ENCODE measurements at regions not wholly inside any gene's neighbourhood (a gene's known extent, or its start where the extent isn't known, plus 50 kb on each side); places are given as distances from the start of the nearest gene placed in this dataset.

DNA sequence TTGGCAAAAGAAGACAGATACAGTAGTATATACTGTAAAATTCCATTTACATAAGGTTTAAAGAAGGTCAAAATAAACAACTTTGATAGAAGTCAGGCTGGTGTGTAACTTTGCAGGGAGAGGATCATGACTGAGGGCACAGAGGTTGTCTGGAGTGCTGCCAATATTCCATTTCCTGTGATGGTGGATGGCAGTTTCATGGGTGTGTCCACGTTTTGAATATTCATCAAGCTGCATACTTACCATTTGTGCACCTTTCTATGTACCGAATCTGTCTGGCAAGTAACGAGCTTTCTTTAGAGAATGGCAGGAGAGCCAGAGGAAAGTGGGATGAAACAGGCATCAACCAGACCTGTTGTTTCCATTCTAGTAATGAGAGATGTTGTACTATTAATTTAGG is 420.5 kb upstream of the HTR2A start:
- 62 to 77% methylated on average over 3 of the region's 3 CpGs for WGBS, 2 donors
- no peak for TF ChIP-seq POLR2A (IDR thresholded peaks at IDR 0.05)
- TF ChIP-seq CTCF (IDR thresholded peaks at IDR 0.05) = no peak
- no peak for TF ChIP-seq POLR2AphosphoS5 (IDR thresholded peaks at IDR 0.05)
- no peak for TF ChIP-seq EP300 (IDR thresholded peaks at IDR 0.05)

GRCh38 chr13:47310401-47310800 is 413.5 kb upstream of the HTR2A start:
- no peak for DNase-seq
- H3K4me1 ChIP-seq = peaks cover 0 to 14% (median 2%) of the 10 kb centered on the region in 4 donors
- no peak overlapping the region for H3K27ac ChIP-seq
- WGBS, 2 donors = 39 to 58% methylated on average over 1 of the region's 1 CpG
- no peaks in the 10 kb centered on the region for H3K36me3 ChIP-seq
- H3K27me3 ChIP-seq = no peaks in the 10 kb centered on the region
- H3K4me3 ChIP-seq = no peak overlapping the region
- intact Hi-C loops (cut with DNase I) = no loop called here
- no peak for TF ChIP-seq EP300 (IDR thresholded peaks at IDR 0.05)
- TF ChIP-seq CTCF (IDR thresholded peaks at IDR 0.05) = no peak
- no peak for TF ChIP-seq POLR2A (IDR thresholded peaks at IDR 0.05)
- TF ChIP-seq POLR2AphosphoS5 (IDR thresholded peaks at IDR 0.05) = no peak
- H3K9me3 ChIP-seq = peaks cover 0 to 5% (median 1%) of the 10 kb centered on the region in 4 donors

More for the DNA sequence above, 420.5 kb upstream of the HTR2A start:
- DNase-seq = no peak
- Histone ChIP-seq H3K27ac (no peak overlapping the region), H3K4me3 (no peak overlapping the region), H3K9me3 (peaks cover 0 to 3% (median 1%) of the 10 kb centered on the region in 4 donors), H3K27me3 (no peaks in the 10 kb centered on the region), H3K4me1 (no peaks in the 10 kb centered on the region), H3K36me3 (no peaks in the 10 kb centered on the region)
- intact Hi-C loops (cut with DNase I) = no loop called here

DNA sequence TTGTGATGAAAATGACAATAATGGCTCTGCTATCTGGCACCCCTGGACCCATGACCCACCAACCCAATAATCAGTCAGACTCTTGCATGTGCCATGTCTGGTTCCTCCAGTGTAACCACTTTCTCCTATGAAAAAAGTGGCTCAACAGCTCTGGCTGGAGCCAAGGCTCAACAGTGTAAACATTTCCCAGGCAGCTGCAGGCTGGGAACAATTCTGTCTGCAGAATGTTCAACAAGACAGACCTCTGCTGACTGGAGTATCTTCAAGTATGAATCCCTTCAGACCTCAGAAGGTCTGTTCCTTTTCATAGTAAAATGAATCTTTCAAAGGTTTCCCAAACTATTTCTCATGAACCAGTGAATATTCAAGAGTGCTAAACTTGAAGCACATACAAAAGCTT is 410.1 kb upstream of the HTR2A start:
- intact Hi-C loops (cut with DNase I) = no loop called here
- H3K9me3 ChIP-seq = peaks cover 0 to 5% (median 0%) of the 10 kb centered on the region in 4 donors
- H3K4me3 ChIP-seq = no peak overlapping the region
- H3K27me3 ChIP-seq = no peaks in the 10 kb centered on the region
- no peak for DNase-seq
- peak overlapping the region in 1 of 4 donors; percentile 45 for H3K27ac ChIP-seq
- peak in 3 of 4 donors; percentile 51 to 52 (median 52) for TF ChIP-seq POLR2AphosphoS5 (IDR thresholded peaks at IDR 0.05)
- TF ChIP-seq EP300 (IDR thresholded peaks at IDR 0.05) = no peak
- H3K4me1 ChIP-seq = peaks cover 0 to 14% (median 2%) of the 10 kb centered on the region in 4 donors
- no peaks in the 10 kb centered on the region for H3K36me3 ChIP-seq

GRCh38 chr13:47303626-47304025 is 406.8 kb upstream of the HTR2A start:
- H3K27me3 ChIP-seq = no peaks in the 10 kb centered on the region
- intact Hi-C loops (cut with DNase I) = no loop called here
- H3K27ac ChIP-seq = no peak overlapping the region
- H3K4me1 ChIP-seq = peaks cover 0 to 14% (median 5%) of the 10 kb centered on the region in 4 donors
- no peak overlapping the region for H3K4me3 ChIP-seq
- no peaks in the 10 kb centered on the region for H3K36me3 ChIP-seq
- DNase-seq = no peak
- no peaks in the 10 kb centered on the region for H3K9me3 ChIP-seq
- no peak for TF ChIP-seq EP300 (IDR thresholded peaks at IDR 0.05)
- no peak for TF ChIP-seq CTCF (IDR thresholded peaks at IDR 0.05)
- TF ChIP-seq POLR2AphosphoS5 (IDR thresholded peaks at IDR 0.05) = no peak
- no peak for TF ChIP-seq POLR2A (IDR thresholded peaks at IDR 0.05)

DNA sequence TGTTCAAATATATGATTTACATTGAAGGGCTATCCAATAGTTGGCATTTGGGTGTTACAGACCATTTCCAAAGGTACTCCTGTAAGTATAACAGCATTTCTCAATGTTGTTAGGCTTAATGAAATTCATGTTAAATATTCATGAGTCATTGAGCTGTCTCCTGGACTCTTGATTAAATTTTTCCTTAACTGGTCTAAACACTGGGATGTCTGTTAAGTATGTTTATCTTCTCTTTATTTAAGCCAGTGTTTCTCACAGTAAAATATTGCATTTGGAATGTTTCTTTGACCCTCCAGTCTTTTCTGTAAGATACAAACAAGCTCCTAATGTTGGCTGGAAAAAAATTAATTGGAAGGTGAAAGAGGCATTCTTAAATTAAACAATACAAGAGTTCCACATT is 402.5 kb upstream of the HTR2A start:
- no peaks in the 10 kb centered on the region for H3K36me3 ChIP-seq
- DNase-seq = no peak
- no peak overlapping the region for H3K4me3 ChIP-seq
- intact Hi-C loops (cut with DNase I) = no loop called here
- H3K9me3 ChIP-seq = no peaks in the 10 kb centered on the region
- no peak overlapping the region for H3K27ac ChIP-seq
- peaks cover 0 to 5% (median 0%) of the 10 kb centered on the region in 4 donors for H3K4me1 ChIP-seq
- no peaks in the 10 kb centered on the region for H3K27me3 ChIP-seq
- no peak for TF ChIP-seq POLR2A (IDR thresholded peaks at IDR 0.05)
- TF ChIP-seq CTCF (IDR thresholded peaks at IDR 0.05) = no peak
- TF ChIP-seq EP300 (IDR thresholded peaks at IDR 0.05) = no peak
- TF ChIP-seq POLR2AphosphoS5 (IDR thresholded peaks at IDR 0.05) = no peak

Data from sigmoid colon (tissue), 6 donors.